ENCODE measurements at regions not wholly inside any gene's neighbourhood (a gene's known extent, or its start where the extent isn't known, plus 50 kb on each side); places are given as distances from the start of the nearest gene placed in this dataset.

GRCh38 chr4:59704616-59705015 is 1495.5 kb upstream of the ADGRL3 start:
- TF ChIP-seq ZNF577 (CRISPR knock-in tag; IDR thresholded peaks at IDR 0.05; ENCODE audit: borderline replicate concordance, low read depth) = no peak
- TF ChIP-seq ZBTB40 (IDR thresholded peaks at IDR 0.05) = no peak
- no peak for TF ChIP-seq ZBTB40 (CRISPR knock-in tag; IDR thresholded peaks at IDR 0.05)
- TF ChIP-seq EZH2 (conservative IDR thresholded peaks at IDR 0.05; ENCODE audit: low read depth, low read length) = no peak
- no peak for TF ChIP-seq CREB1 (IDR thresholded peaks at IDR 0.05)
- TF ChIP-seq CREB1 (CRISPR knock-in tag; IDR thresholded peaks at IDR 0.05) = no peak
- no peak for TF ChIP-seq ZNF607 (CRISPR knock-in tag; IDR thresholded peaks at IDR 0.05; ENCODE audit: borderline replicate concordance)
- no peak for TF ChIP-seq MED1 (CRISPR knock-in tag; IDR thresholded peaks at IDR 0.05)
- no peak for TF ChIP-seq CBFB (CRISPR knock-in tag; IDR thresholded peaks at IDR 0.05)
- no peak for TF ChIP-seq CC2D1A (CRISPR knock-in tag; IDR thresholded peaks at IDR 0.05)
- TF ChIP-seq ZNF232 (CRISPR knock-in tag; IDR thresholded peaks at IDR 0.05; ENCODE audit: borderline replicate concordance) = no peak
- no peak for TF ChIP-seq ZNF354B (CRISPR knock-in tag; IDR thresholded peaks at IDR 0.05)
- no peak for TF ChIP-seq NCOR1 (IDR thresholded peaks at IDR 0.05; ENCODE audit: borderline replicate concordance, low read length)
- TF ChIP-seq POLR2A (IDR thresholded peaks at IDR 0.05; ENCODE audit: insufficient read depth in 1 of 2, low read depth in 2 of 2, low read length in 2 of 2) = no peak
